ENCODE measurements at regions not wholly inside any gene's neighbourhood (a gene's known extent, or its start where the extent isn't known, plus 50 kb on each side); places are given as distances from the start of the nearest gene placed in this dataset.

DNA sequence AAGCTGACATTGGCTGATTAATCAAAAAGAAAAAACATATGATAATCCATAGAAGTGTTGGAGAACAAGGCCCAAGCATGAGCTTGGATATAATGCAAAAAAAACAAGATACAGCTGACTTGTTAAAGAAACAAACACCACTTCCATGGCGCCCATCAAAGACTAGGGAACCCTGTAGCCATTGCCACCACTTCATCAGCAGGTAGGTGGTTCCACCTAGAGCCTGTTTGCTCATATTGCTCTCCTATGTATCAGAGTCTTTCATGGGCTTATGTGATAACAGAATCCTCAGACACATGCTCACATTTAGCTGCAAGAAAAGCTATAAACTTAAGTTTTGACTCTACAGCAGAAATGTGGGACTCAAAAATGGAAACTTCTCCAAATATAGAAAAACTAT is 2179.9 kb downstream of the EPHA3 start:
- 0 out of 2 replicates have a peak, but pooled peaks have one; percentile 6 for TF ChIP-seq CTCF (IDR thresholded peaks at IDR 0.05)
